ENCODE measurements at regions not wholly inside any gene's neighbourhood (a gene's known extent, or its start where the extent isn't known, plus 50 kb on each side); places are given as distances from the start of the nearest gene placed in this dataset.

DNA sequence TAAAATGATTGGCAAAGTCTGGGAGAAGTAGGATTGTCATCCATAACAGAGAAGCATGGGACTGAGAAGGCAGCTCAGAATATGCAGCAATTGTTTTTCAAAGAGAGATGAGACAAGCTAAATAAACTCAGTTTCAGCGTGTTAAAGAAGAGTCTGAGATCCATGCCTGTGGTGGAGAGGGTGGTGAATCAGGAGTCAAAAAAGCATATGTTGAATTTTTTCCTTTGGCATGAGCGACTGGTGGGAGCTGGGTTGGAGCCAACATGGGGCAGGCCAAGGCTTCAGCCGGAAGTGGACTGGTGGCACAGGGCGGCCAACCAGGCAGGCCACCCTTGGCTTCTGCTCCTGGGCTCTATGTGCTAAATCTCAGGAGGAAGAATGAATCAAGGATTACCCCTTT lies 102.0 kb downstream of the SST start:
- H3K9ac ChIP-seq (ENCODE audit: low read depth, low read length): no peak overlapping the region
- H3K79me2 ChIP-seq (ENCODE audit: insufficient read depth, low read length): no peaks in the 10 kb centered on the region
- peaks cover 23% of the 10 kb centered on the region for H3K27me3 ChIP-seq (ENCODE audit: insufficient read depth, low read length, poor library complexity)
- ATAC-seq (ENCODE audit: insufficient read depth, low read depth) (no peak), DNase-seq (no peak)
- H3K9me3 ChIP-seq (ENCODE audit: insufficient read depth, low read length, severe bottlenecking): no peaks in the 10 kb centered on the region
- H3K4me3 ChIP-seq (ENCODE audit: low read depth in 1 of 2, low read length in 2 of 2): no peak overlapping the region
- H3K27ac ChIP-seq (ENCODE audit: low read length): no peak overlapping the region
- no peaks in the 10 kb centered on the region for H4K20me1 ChIP-seq (ENCODE audit: insufficient read depth, low read length)
- no peak for TF ChIP-seq EZH2 (IDR thresholded peaks at IDR 0.05; ENCODE audit: borderline replicate concordance, low read depth, low read length, severe bottlenecking)
- H3K36me3 ChIP-seq (ENCODE audit: insufficient read depth, low read length): no peaks in the 10 kb centered on the region
- no peaks in the 10 kb centered on the region for H3K4me1 ChIP-seq (ENCODE audit: insufficient read depth, low read length)
- H3K4me2 ChIP-seq (ENCODE audit: insufficient read depth, low read length): no peak overlapping the region
- H2AFZ ChIP-seq (ENCODE audit: low read depth, low read length): no peak overlapping the region

DNA sequence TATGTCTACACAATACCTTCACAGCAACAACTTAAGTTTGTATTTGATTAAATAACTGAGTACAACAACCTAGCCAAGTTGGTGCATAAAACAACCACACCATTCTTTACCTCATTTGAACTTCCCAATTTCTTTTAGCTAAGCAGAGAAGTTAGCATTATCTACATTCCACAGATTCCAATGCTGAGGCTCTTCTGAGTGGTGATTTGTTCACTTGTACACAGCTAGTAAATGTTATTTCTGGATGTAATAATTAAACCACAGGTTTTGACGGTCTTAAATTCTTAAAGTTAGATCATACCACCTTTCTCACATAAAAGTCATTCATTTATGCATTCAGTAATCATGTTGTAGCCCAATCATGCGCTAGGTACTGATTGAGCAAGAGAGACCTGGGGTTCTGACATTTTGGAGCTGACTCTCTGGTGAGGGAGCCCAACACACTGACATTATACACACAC lies 102.5 kb downstream of the SST start:
- Histone ChIP-seq H3K4me2 (ENCODE audit: insufficient read depth, low read length) (no peak overlapping the region), H3K79me2 (ENCODE audit: insufficient read depth, low read length) (no peaks in the 10 kb centered on the region), H3K4me3 (ENCODE audit: low read depth in 1 of 2, low read length in 2 of 2) (no peak overlapping the region), H3K36me3 (ENCODE audit: insufficient read depth, low read length) (no peaks in the 10 kb centered on the region), H2AFZ (ENCODE audit: low read depth, low read length) (no peak overlapping the region), H3K9ac (ENCODE audit: low read depth, low read length) (no peak overlapping the region), H3K9me3 (ENCODE audit: insufficient read depth, low read length, severe bottlenecking) (no peaks in the 10 kb centered on the region), H3K27ac (ENCODE audit: low read length) (no peak overlapping the region), H4K20me1 (ENCODE audit: insufficient read depth, low read length) (no peaks in the 10 kb centered on the region), H3K4me1 (ENCODE audit: insufficient read depth, low read length) (no peaks in the 10 kb centered on the region), H3K27me3 (ENCODE audit: insufficient read depth, low read length, poor library complexity) (peaks cover 22% of the 10 kb centered on the region)
- ATAC-seq (ENCODE audit: insufficient read depth, low read depth) (no peak), DNase-seq (no peak)
- no peak for TF ChIP-seq EZH2 (IDR thresholded peaks at IDR 0.05; ENCODE audit: borderline replicate concordance, low read depth, low read length, severe bottlenecking)
- TF ChIP-seq, protein P1, sequence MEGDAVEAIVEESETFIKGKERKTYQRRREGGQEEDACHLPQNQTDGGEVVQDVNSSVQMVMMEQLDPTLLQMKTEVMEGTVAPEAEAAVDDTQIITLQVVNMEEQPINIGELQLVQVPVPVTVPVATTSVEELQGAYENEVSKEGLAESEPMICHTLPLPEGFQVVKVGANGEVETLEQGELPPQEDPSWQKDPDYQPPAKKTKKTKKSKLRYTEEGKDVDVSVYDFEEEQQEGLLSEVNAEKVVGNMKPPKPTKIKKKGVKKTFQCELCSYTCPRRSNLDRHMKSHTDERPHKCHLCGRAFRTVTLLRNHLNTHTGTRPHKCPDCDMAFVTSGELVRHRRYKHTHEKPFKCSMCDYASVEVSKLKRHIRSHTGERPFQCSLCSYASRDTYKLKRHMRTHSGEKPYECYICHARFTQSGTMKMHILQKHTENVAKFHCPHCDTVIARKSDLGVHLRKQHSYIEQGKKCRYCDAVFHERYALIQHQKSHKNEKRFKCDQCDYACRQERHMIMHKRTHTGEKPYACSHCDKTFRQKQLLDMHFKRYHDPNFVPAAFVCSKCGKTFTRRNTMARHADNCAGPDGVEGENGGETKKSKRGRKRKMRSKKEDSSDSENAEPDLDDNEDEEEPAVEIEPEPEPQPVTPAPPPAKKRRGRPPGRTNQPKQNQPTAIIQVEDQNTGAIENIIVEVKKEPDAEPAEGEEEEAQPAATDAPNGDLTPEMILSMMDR (IDR thresholded peaks at IDR 0.05; ENCODE audit: borderline replicate concordance, extremely low read depth, low read length, poor library complexity, severe bottlenecking): no peak

DNA sequence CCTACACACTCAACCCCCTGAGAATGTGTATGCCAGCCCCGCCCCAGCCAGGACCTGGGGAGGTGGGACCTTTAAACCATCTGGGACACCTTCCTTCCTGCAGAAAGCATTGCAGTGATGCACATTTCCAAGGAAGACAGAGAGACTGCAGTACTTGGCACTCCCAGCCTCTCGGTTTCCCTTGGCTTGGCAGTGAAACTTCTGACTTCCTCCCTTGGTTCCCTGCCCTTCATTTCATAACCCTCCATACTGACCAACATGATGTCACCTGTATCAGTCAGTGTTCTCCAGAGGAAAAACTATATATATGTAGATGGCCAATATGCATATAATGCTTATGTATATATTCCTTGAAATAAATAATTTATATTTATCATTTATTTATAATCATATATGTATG lies 103.2 kb downstream of the SST start:
- H2AFZ ChIP-seq (ENCODE audit: low read depth, low read length): no peak overlapping the region
- H3K27ac ChIP-seq (ENCODE audit: low read length): no peak overlapping the region
- no peak overlapping the region for H3K4me3 ChIP-seq (ENCODE audit: low read depth in 1 of 2, low read length in 2 of 2)
- H3K4me2 ChIP-seq (ENCODE audit: insufficient read depth, low read length): no peak overlapping the region
- no peaks in the 10 kb centered on the region for H4K20me1 ChIP-seq (ENCODE audit: insufficient read depth, low read length)
- TF ChIP-seq, protein P1 (IDR thresholded peaks at IDR 0.05; ENCODE audit: borderline replicate concordance, extremely low read depth, low read length, poor library complexity, severe bottlenecking): no peak
- no peak for TF ChIP-seq EZH2 (IDR thresholded peaks at IDR 0.05; ENCODE audit: borderline replicate concordance, low read depth, low read length, severe bottlenecking)
- peaks cover 22% of the 10 kb centered on the region for H3K27me3 ChIP-seq (ENCODE audit: insufficient read depth, low read length, poor library complexity)
- no peaks in the 10 kb centered on the region for H3K36me3 ChIP-seq (ENCODE audit: insufficient read depth, low read length)
- DNase-seq: no peak
- ATAC-seq (ENCODE audit: insufficient read depth, low read depth): no peak
- no peak overlapping the region for H3K9ac ChIP-seq (ENCODE audit: low read depth, low read length)
- no peaks in the 10 kb centered on the region for H3K4me1 ChIP-seq (ENCODE audit: insufficient read depth, low read length)
- H3K79me2 ChIP-seq (ENCODE audit: insufficient read depth, low read length): no peaks in the 10 kb centered on the region
- no peaks in the 10 kb centered on the region for H3K9me3 ChIP-seq (ENCODE audit: insufficient read depth, low read length, severe bottlenecking)

DNA sequence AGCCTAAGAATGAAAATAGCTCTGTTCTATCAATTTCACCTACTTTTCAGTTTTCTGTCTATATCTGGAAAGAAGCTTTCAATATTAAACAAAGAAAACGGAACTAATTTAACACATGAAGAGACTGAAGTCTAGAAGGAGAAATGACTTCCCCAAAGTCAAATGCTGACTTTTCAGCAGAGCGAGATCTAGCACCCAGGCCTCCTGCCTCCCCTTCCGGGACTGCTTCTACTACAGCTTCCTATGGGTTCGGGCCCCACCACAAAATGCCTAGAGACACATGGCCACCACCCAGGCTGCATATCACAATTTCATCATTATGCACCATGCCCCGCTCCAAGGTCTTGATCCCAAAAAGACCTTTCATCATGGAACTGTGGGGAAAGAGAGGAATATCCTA lies 104.5 kb downstream of the SST start:
- ATAC-seq (ENCODE audit: insufficient read depth, low read depth): no peak
- Histone ChIP-seq H3K9ac (ENCODE audit: low read depth, low read length) (no peak overlapping the region), H3K27me3 (ENCODE audit: insufficient read depth, low read length, poor library complexity) (peaks cover 18% of the 10 kb centered on the region), H3K27ac (ENCODE audit: low read length) (no peak overlapping the region), H3K4me2 (ENCODE audit: insufficient read depth, low read length) (no peak overlapping the region), H3K4me1 (ENCODE audit: insufficient read depth, low read length) (no peaks in the 10 kb centered on the region), H3K36me3 (ENCODE audit: insufficient read depth, low read length) (no peaks in the 10 kb centered on the region), H3K4me3 (ENCODE audit: low read depth in 1 of 2, low read length in 2 of 2) (no peak overlapping the region), H2AFZ (ENCODE audit: low read depth, low read length) (no peak overlapping the region), H3K79me2 (ENCODE audit: insufficient read depth, low read length) (no peaks in the 10 kb centered on the region), H3K9me3 (ENCODE audit: insufficient read depth, low read length, severe bottlenecking) (no peaks in the 10 kb centered on the region), H4K20me1 (ENCODE audit: insufficient read depth, low read length) (no peaks in the 10 kb centered on the region)
- TF ChIP-seq EZH2 (IDR thresholded peaks at IDR 0.05; ENCODE audit: borderline replicate concordance, low read depth, low read length, severe bottlenecking): no peak
- TF ChIP-seq, protein P1 (IDR thresholded peaks at IDR 0.05; ENCODE audit: borderline replicate concordance, extremely low read depth, low read length, poor library complexity, severe bottlenecking): no peak
- no peak for DNase-seq

Data from DND-41 (cell line).